Esophagus muscularis mucosa (tissue), 3 donors: ENCODE measurements at regions not wholly inside any gene's neighbourhood (a gene's known extent, or its start where the extent isn't known, plus 50 kb on each side); places are given as distances from the start of the nearest gene placed in this dataset.

Source experiments
- POLR2A ChIP-seq: fragments of 450-650 bp; IDR thresholded peaks from one replicate; pipeline ENCODE4 v1.6.1; 2017; ENCODE audit warnings: antibody characterized with exemption, moderate library complexity, mild to moderate bottlenecking, low read depth
- TF ChIP-seq, protein P1 (sequence below), 3 experiments: fragments of 200-600 bp in 2 of 3; fragments of 450-650 bp in 1 of 3; sonication (generic) in 2 of 3; IDR thresholded peaks; one replicate each; pipeline ENCODE4 v1.5.1; 2017 to 2019; ENCODE audit warnings: antibody characterized with exemption in 3 of 3, mild to moderate bottlenecking in 2 of 3, moderate library complexity in 1 of 3

DNA sequence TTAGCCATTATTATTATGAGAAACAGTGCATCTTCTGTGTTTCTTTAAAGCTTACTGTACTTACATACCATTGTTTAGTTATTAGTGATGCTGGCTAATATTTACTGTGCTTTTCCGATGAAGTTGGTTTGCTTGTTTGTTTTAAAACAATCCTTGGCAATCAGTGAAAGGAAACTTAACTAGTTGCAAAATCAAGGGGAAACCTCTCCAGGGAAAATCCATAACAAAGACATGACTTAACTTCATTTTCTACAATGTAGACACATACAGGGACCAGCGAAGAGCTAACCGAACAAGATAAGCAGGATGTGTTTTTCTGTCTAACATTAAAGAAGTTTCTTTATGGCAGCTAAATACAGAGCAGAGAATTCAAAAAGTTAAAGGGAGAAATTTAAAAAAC lies 102.5 kb upstream of the PARP11 start:
- TF ChIP-seq, protein P1, sequence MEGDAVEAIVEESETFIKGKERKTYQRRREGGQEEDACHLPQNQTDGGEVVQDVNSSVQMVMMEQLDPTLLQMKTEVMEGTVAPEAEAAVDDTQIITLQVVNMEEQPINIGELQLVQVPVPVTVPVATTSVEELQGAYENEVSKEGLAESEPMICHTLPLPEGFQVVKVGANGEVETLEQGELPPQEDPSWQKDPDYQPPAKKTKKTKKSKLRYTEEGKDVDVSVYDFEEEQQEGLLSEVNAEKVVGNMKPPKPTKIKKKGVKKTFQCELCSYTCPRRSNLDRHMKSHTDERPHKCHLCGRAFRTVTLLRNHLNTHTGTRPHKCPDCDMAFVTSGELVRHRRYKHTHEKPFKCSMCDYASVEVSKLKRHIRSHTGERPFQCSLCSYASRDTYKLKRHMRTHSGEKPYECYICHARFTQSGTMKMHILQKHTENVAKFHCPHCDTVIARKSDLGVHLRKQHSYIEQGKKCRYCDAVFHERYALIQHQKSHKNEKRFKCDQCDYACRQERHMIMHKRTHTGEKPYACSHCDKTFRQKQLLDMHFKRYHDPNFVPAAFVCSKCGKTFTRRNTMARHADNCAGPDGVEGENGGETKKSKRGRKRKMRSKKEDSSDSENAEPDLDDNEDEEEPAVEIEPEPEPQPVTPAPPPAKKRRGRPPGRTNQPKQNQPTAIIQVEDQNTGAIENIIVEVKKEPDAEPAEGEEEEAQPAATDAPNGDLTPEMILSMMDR (IDR thresholded peaks at IDR 0.05), result no peak
- TF ChIP-seq POLR2A, result no peak
